Mesenchymal stem cell (in vitro differentiated cells and primary cell): ENCODE measurements at regions not wholly inside any gene's neighbourhood (a gene's known extent, or its start where the extent isn't known, plus 50 kb on each side); places are given as distances from the start of the nearest gene placed in this dataset.

Experiments
- DNase-seq: peaks from one replicate; pipeline ENCODE4 v3.0.0-alpha.2; 2013
- H2AFZ ChIP-seq: one replicate; pipeline ENCODE4 v1.6.1; 2013; ENCODE audit warnings: low read depth, mild to moderate bottlenecking, control low read depth, inconsistent platforms, low read length, moderate library complexity
- H2AK5ac ChIP-seq: 2 replicates; pipeline ENCODE4 v1.6.1; 2013; ENCODE audit warnings: low read length, moderate library complexity, mild to moderate bottlenecking, inconsistent platforms; ENCODE audit not compliant: severe bottlenecking
- H2BK120ac ChIP-seq: one replicate; pipeline ENCODE4 v1.6.1; 2013; ENCODE audit warnings: low read depth, mild to moderate bottlenecking, inconsistent platforms, low read length, moderate library complexity
- H2BK12ac ChIP-seq, 2 experiments: one replicate each; pipeline ENCODE4 v1.6.1; 2013; ENCODE audit warnings: inconsistent platforms in 2 of 2, low read length in 2 of 2, mild to moderate bottlenecking in 2 of 2, moderate library complexity in 2 of 2, control low read depth in 1 of 2
- H2BK15ac ChIP-seq: one replicate; pipeline ENCODE4 v1.6.1; 2013; ENCODE audit warnings: mild to moderate bottlenecking, low read depth, inconsistent platforms; ENCODE audit not compliant: poor library complexity, severe bottlenecking
- H2BK5ac ChIP-seq: 2 replicates; pipeline ENCODE4 v1.6.1; 2013; ENCODE audit warnings: low read depth, mild to moderate bottlenecking, low read length, control low read depth, inconsistent platforms; ENCODE audit not compliant: poor library complexity, severe bottlenecking
- H3K14ac ChIP-seq, 2 experiments: one replicate each; pipeline ENCODE4 v1.6.1; 2013; ENCODE audit warnings: inconsistent platforms in 2 of 2, low read length in 2 of 2, control low read depth in 1 of 2, mild to moderate bottlenecking in 1 of 2, moderate library complexity in 1 of 2
- H3K18ac ChIP-seq, 2 experiments: one replicate each; pipeline ENCODE4 v1.6.1; 2013; ENCODE audit warnings: inconsistent platforms in 2 of 2, low read length in 2 of 2, control low read depth in 1 of 2, low read depth in 1 of 2, mild to moderate bottlenecking in 1 of 2
- H3K23ac ChIP-seq, 2 experiments: one replicate each; pipeline ENCODE4 v1.6.1; 2013; ENCODE audit warnings: inconsistent platforms in 2 of 2, low read length in 2 of 2, mild to moderate bottlenecking in 2 of 2, moderate library complexity in 2 of 2, control low read depth in 1 of 2
- H3K27ac ChIP-seq: 2 replicates; pipeline ENCODE4 v1.5.1; 2013; ENCODE audit warnings: mild to moderate bottlenecking, moderate library complexity, low read length, control low read depth, inconsistent platforms; ENCODE audit not compliant: poor library complexity, severe bottlenecking
- H3K27me3 ChIP-seq, 2 experiments: 2 replicates each; pipeline versions ENCODE4 v1.6.1 to v1.7.0; 2013; ENCODE audit warnings: low read length in 2 of 2, mild to moderate bottlenecking in 2 of 2, moderate library complexity in 2 of 2, control low read depth in 1 of 2, inconsistent platforms in 1 of 2; ENCODE audit not compliant: control insufficient read depth in 1 of 2, insufficient read depth in 1 of 2
- H3K36me3 ChIP-seq, 2 experiments: 2 replicates each; pipeline versions ENCODE4 v1.6.1 to v1.7.0; 2013; ENCODE audit warnings: low read length in 2 of 2, control low read depth in 1 of 2, inconsistent platforms in 1 of 2, low read depth in 1 of 2, mild to moderate bottlenecking in 1 of 2; ENCODE audit not compliant: insufficient read depth in 2 of 2, control insufficient read depth in 1 of 2
- H3K4ac ChIP-seq, 2 experiments: one replicate each; pipeline ENCODE4 v1.6.1; 2013; ENCODE audit warnings: inconsistent platforms in 2 of 2, low read length in 2 of 2, mild to moderate bottlenecking in 2 of 2, moderate library complexity in 2 of 2, control low read depth in 1 of 2, low read depth in 1 of 2
- H3K4me1 ChIP-seq: 2 replicates; pipeline ENCODE4 v1.6.1; 2013; ENCODE audit warnings: low read depth, low read length, control low read depth; ENCODE audit not compliant: control insufficient read depth, insufficient read depth
- H3K4me2 ChIP-seq: 2 replicates; pipeline ENCODE4 v1.6.1; 2013; ENCODE audit warnings: low read length, mild to moderate bottlenecking, inconsistent platforms; ENCODE audit not compliant: poor library complexity, severe bottlenecking
- H3K4me3 ChIP-seq, 2 experiments: 2 replicates each; pipeline versions ENCODE4 v1.5.1 to v1.7.0; 2013; ENCODE audit warnings: low read length in 2 of 2, mild to moderate bottlenecking in 2 of 2, control low read depth in 1 of 2, low read depth in 1 of 2; ENCODE audit not compliant: insufficient read depth in 1 of 2
- H3K79me1 ChIP-seq: replicated peaks from 2 replicates; pipeline ENCODE4 v1.6.1; 2013; ENCODE audit warnings: mild to moderate bottlenecking, control low read depth, low read length, inconsistent platforms; ENCODE audit not compliant: poor library complexity, severe bottlenecking
- H3K9ac ChIP-seq: 2 replicates; pipeline ENCODE4 v1.7.0; 2013; ENCODE audit warnings: mild to moderate bottlenecking, low read length, moderate library complexity
- H3K9me3 ChIP-seq: 2 replicates; pipeline ENCODE4 v1.7.0; 2013; ENCODE audit warnings: mild to moderate bottlenecking, low read length; ENCODE audit not compliant: control insufficient read depth
- H4K8ac ChIP-seq: one replicate; pipeline ENCODE4 v1.6.1; 2013; ENCODE audit warnings: inconsistent platforms, mild to moderate bottlenecking, low read length, moderate library complexity
- H4K91ac ChIP-seq: one replicate; pipeline ENCODE4 v1.6.1; 2013; ENCODE audit warnings: mild to moderate bottlenecking, low read length, inconsistent platforms
- WGBS: methylation state at CpG from one replicate; pipeline ENCODE4 v1.1.7; 2013; ENCODE audit warnings: mixed read lengths; 5-methylcytosine and 5-hydroxymethylcytosine counted together

DNA sequence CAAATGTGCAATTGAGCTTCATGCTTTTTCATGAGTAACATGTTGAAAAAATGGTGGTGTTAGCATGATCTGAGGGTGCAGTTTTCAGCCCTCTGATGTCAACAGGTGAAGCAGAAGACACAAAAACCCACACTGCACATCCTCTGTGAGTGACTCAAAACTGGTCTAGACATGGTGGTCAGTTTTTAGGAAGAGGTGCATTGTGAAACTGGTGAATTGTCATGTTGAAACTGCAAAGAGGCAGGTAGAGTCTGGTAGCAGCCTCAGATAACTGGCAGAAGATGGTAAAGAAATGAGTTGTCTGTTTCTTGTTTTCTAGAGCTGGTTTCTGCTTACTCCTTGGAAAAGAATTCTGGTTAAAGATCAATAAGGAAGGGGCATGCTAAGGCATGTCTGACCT is 97.3 kb upstream of the HMCN1 start:
- no peak overlapping the region for H3K27ac ChIP-seq
- H3K4me1 ChIP-seq = no peaks in the 10 kb centered on the region
- H2BK5ac ChIP-seq = no peak overlapping the region
- H2AFZ ChIP-seq = no peak overlapping the region
- no peak overlapping the region for H3K23ac ChIP-seq
- H2AK5ac ChIP-seq = no peak overlapping the region
- DNase-seq = no peak
- no peaks in the 10 kb centered on the region for H3K79me1 ChIP-seq
- no peak overlapping the region for H3K4ac ChIP-seq
- H4K8ac ChIP-seq = no peak overlapping the region
- no peaks in the 10 kb centered on the region for H3K36me3 ChIP-seq
- H3K14ac ChIP-seq = no peak overlapping the region
- no peak overlapping the region for H3K18ac ChIP-seq
- no peak overlapping the region for H2BK15ac ChIP-seq
- H3K4me2 ChIP-seq = no peak overlapping the region
- H3K4me3 ChIP-seq = no peak overlapping the region
- no peak overlapping the region for H2BK120ac ChIP-seq
- H3K9ac ChIP-seq = no peak overlapping the region
- H3K9me3 ChIP-seq = no peaks in the 10 kb centered on the region
- H4K91ac ChIP-seq = no peak overlapping the region
- no peak overlapping the region for H2BK12ac ChIP-seq
- no peaks in the 10 kb centered on the region for H3K27me3 ChIP-seq

DNA sequence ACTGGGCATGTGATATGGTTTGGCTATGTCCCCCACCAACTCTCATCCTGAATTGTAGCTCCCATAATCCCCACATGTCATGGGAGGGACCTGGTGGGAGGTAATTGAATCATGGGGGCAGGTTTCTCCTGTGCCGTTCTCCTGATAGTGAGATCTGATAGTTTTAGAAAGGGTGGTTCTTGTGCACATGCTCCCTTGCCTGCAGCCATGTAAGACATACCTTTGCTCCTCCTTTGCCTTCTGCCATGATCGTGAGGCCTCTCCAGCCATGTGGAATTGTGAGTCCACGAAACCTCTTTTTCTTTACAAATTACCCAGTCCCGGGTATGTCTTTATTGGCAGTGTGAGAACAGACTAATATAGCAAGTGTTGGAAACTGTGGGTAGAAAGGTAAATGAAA is 99.5 kb upstream of the HMCN1 start:
- Histone ChIP-seq H2AK5ac (no peak overlapping the region), H3K27me3 (no peaks in the 10 kb centered on the region), H3K36me3 (no peaks in the 10 kb centered on the region), H3K18ac (no peak overlapping the region), H3K4ac (no peak overlapping the region), H3K14ac (no peak overlapping the region), H2BK12ac (no peak overlapping the region), H4K91ac (no peak overlapping the region), H3K27ac (no peak overlapping the region), H3K4me1 (no peaks in the 10 kb centered on the region), H3K9ac (no peak overlapping the region), H3K4me3 (no peak overlapping the region), H3K23ac (no peak overlapping the region), H2BK120ac (no peak overlapping the region), H2BK5ac (no peak overlapping the region), H2BK15ac (no peak overlapping the region), H3K9me3 (no peaks in the 10 kb centered on the region), H3K4me2 (no peak overlapping the region), H4K8ac (no peak overlapping the region), H3K79me1 (no peaks in the 10 kb centered on the region), H2AFZ (no peak overlapping the region)
- no peak for DNase-seq
- 100% methylated on average over 1 of the region's 4 CpGs for WGBS

DNA sequence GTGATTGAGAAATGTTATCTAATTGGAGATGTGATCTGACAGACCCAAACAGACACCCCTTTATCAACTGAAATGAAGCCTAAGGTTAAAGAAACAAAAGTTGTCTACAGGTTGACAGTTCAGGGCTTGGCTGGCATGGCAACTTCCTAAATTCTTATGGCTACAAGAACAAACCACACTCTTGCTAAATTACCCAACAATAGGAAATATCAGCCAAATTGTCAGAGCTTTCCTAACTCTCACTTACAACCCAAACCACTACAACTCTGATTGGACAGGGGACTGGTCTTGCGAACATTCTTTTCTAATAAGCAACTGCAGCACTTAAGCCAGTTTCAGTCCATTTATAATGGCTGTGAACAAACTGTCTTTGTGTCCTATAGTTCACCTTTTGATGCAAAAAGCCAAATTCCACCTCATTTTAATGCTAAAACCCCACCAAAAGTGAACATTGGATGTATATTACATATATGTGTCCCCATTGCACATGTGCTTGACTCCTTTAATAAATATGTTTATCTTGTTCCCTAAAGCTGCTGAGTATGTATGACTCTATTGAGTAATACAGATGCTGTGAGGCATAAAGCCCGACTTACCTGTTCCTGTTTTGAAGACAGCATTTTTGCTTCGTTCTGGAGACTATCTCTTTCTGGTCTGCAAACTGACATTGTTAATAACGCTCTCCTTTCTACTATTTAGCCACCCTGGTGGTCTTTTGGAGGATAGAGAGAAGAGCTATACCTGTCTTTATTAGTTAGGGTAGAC is 101.3 kb upstream of the HMCN1 start:
- H3K27me3 ChIP-seq = no peaks in the 10 kb centered on the region
- H3K4me3 ChIP-seq = no peak overlapping the region
- H3K4ac ChIP-seq = no peak overlapping the region
- H2AK5ac ChIP-seq = no peak overlapping the region
- no peak overlapping the region for H3K27ac ChIP-seq
- no peaks in the 10 kb centered on the region for H3K4me1 ChIP-seq
- no peaks in the 10 kb centered on the region for H3K36me3 ChIP-seq
- H3K4me2 ChIP-seq = no peak overlapping the region
- no peaks in the 10 kb centered on the region for H3K9me3 ChIP-seq
- H3K79me1 ChIP-seq = no peaks in the 10 kb centered on the region
- H2BK15ac ChIP-seq = no peak overlapping the region
- no peak overlapping the region for H3K14ac ChIP-seq
- H4K91ac ChIP-seq = no peak overlapping the region
- no peak overlapping the region for H2AFZ ChIP-seq
- no peak overlapping the region for H3K23ac ChIP-seq
- WGBS = 76% methylated on average over 3 of the region's 4 CpGs
- H4K8ac ChIP-seq = no peak overlapping the region
- no peak overlapping the region for H2BK5ac ChIP-seq
- no peak overlapping the region for H3K9ac ChIP-seq
- no peak overlapping the region for H3K18ac ChIP-seq
- DNase-seq = peak; percentile 61
- no peak overlapping the region for H2BK120ac ChIP-seq
- no peak overlapping the region for H2BK12ac ChIP-seq

DNA sequence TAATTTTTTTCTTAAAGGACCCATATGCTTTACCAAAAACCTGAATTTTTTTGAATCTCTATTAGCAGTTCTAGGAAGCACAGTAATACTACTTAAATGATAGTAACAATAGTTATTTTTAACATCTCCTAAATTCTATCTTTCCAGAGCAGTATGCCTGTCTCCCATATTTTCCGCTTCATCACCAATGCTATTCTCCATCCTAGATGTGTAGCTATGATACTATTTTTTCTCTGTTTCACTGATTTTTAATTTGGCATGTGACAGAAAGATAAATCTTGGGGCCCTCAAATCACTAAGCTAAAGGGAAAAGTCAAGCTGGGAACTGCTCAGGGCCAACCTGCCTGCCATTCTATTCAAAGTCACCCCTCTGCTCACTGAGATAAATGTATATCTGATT is 102.3 kb upstream of the HMCN1 start:
- Histone ChIP-seq H2BK12ac (no peak overlapping the region), H2BK15ac (no peak overlapping the region), H3K18ac (no peak overlapping the region), H3K36me3 (no peaks in the 10 kb centered on the region), H3K23ac (no peak overlapping the region), H3K4me1 (no peaks in the 10 kb centered on the region), H3K27ac (no peak overlapping the region), H3K4me2 (no peak overlapping the region), H2AFZ (no peak overlapping the region), H2BK120ac (no peak overlapping the region), H4K8ac (no peak overlapping the region), H3K9me3 (no peaks in the 10 kb centered on the region), H3K79me1 (no peaks in the 10 kb centered on the region), H2BK5ac (no peak overlapping the region), H4K91ac (no peak overlapping the region), H3K4ac (no peak overlapping the region), H3K14ac (no peak overlapping the region), H2AK5ac (no peak overlapping the region), H3K27me3 (no peaks in the 10 kb centered on the region), H3K4me3 (no peak overlapping the region), H3K9ac (no peak overlapping the region)
- no peak for DNase-seq
- no CpG with 5 or more reads among the region's 1 CpG for WGBS
